ENCODE measurements at regions not wholly inside any gene's neighbourhood (a gene's known extent, or its start where the extent isn't known, plus 50 kb on each side); places are given as distances from the start of the nearest gene placed in this dataset.
A peak's percentile ranks its signal among the peaks of the same experiment; 100 is the strongest.

DNA sequence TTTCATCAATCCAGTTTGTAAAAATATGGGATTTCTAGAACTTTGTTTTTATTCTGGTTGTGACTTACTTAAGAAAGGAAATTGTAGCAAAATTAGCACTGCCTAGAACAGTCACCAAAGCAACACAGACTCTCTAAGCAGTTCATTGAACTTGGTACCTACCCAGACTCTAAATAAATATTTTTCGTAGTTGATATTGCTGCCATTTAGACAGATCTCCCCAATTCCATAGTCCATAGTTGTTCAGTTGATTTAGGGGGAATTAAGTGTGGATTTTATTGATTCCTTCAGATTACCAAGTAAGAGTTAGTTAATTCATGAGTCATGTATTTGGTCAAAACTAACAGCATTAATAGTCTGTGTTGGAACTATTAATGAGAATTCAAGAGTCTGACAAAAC is 822.5 kb downstream of the DHX35 start:
- DNase-seq = no peak
- Histone ChIP-seq H3K27ac (ENCODE audit: low read depth in 2 of 2, low read length in 2 of 2) (peak overlapping the region in 1 of 2 donors; percentile 15), H3K36me3 (ENCODE audit: control insufficient read depth in 2 of 3, insufficient read depth in 3 of 3, low read length in 3 of 3) (no peaks in the 10 kb centered on the region), H3K9ac (ENCODE audit: low read length in 3 of 3) (no peak overlapping the region), H3K4me1 (ENCODE audit: control insufficient read depth in 2 of 3, insufficient read depth in 2 of 3, low read depth in 1 of 3, low read length in 3 of 3) (peaks cover 2 to 15% (median 3%) of the 10 kb centered on the region in 3 donors), H3K4me3 (ENCODE audit: low read length in 3 of 3) (no peak overlapping the region), H3K9me3 (ENCODE audit: control insufficient read depth in 2 of 3, insufficient read depth in 1 of 3, low read length in 3 of 3) (peaks cover 0 to 5% (median 0%) of the 10 kb centered on the region in 3 donors), H3K27me3 (ENCODE audit: control insufficient read depth, insufficient read depth, low read length) (no peaks in the 10 kb centered on the region)
- TF ChIP-seq CTCF (IDR thresholded peaks at IDR 0.05; ENCODE audit: borderline replicate concordance, extremely low read depth, insufficient read depth) = no peak
- FAIRE-seq = no peak
- intact Hi-C loops (cut with DNase I) = no loop called here

DNA sequence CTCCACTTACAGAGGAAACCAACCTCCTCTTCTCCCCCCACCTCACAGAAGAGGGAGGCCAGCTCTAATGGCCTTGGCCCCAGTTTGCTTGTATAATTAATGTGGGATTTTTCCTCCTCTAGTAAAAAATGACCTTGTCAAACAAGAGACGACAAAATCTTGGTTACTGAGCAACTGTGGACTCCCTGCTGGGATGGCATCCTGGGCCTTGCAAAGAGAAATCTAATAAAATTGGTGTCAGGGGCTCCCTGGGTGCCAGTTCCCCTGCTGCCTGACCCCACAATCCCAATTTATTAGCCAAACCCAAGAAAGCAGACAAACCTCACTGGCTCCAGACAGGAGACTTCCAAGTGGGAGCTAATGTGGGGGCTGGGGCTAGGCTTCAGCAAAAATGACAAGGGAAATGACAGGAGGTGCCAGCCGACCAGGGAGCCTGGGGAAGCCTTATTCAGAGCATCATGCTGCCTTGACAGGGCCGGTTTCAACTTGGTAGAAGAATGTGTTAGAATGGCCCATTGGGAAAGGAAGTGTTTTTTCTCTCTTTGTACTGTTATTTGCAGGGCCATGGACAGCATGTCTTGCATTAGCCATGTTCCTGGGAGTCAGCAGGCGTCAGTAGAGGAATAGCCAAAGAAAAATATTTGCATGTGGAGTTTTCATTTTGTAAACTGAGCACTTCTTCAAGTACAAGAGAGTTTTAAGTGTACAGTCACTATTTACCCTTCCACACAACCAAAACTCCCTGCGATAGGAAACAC is 816.9 kb downstream of the DHX35 start:
- Histone ChIP-seq H3K27me3 (ENCODE audit: control insufficient read depth, insufficient read depth, low read length) (no peaks in the 10 kb centered on the region), H3K4me3 (ENCODE audit: low read length in 3 of 3) (no peak overlapping the region), H3K27ac (ENCODE audit: low read depth in 2 of 2, low read length in 2 of 2) (peak overlapping the region; percentile 35 to 46), H3K36me3 (ENCODE audit: control insufficient read depth in 2 of 3, insufficient read depth in 3 of 3, low read length in 3 of 3) (no peaks in the 10 kb centered on the region), H3K9me3 (ENCODE audit: control insufficient read depth in 2 of 3, insufficient read depth in 1 of 3, low read length in 3 of 3) (peaks cover 0 to 5% (median 0%) of the 10 kb centered on the region in 3 donors), H3K4me1 (ENCODE audit: control insufficient read depth in 2 of 3, insufficient read depth in 2 of 3, low read depth in 1 of 3, low read length in 3 of 3) (peaks cover 0 to 6% (median 0%) of the 10 kb centered on the region in 3 donors), H3K9ac (ENCODE audit: low read length in 3 of 3) (no peak overlapping the region)
- DNase-seq = peak in 2 of 5 donors; percentile 27 to 47
- no peak for FAIRE-seq
- no peak for TF ChIP-seq CTCF (IDR thresholded peaks at IDR 0.05; ENCODE audit: borderline replicate concordance, extremely low read depth, insufficient read depth)
- intact Hi-C loops (cut with DNase I) = no loop called here

DNA sequence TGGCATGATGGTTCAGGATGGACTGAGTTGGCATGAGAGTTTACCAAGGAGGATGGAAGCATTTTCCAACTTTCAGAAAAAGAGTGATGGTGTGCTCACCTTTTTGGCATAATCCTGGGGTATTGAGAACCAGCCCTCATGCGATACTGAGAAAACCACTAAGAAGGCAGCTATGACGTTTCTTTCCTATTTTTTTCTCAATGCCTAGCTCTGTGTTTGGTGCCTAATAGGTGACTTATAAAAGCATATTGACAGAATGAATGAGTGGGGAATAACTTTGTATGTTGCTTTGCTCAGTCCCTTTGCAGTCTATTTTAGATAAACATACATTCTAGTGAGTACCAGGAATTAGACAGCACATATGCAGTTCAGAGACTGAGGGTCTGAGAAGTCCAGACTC is 816.3 kb downstream of the DHX35 start:
- H3K4me3 ChIP-seq (ENCODE audit: low read length in 3 of 3) = no peak overlapping the region
- H3K9me3 ChIP-seq (ENCODE audit: control insufficient read depth in 2 of 3, insufficient read depth in 1 of 3, low read length in 3 of 3) = peaks cover 0 to under 1% (median 0%) of the 10 kb centered on the region in 3 donors
- DNase-seq (no peak), FAIRE-seq (no peak)
- H3K9ac ChIP-seq (ENCODE audit: low read length in 3 of 3) = no peak overlapping the region
- H3K4me1 ChIP-seq (ENCODE audit: control insufficient read depth in 2 of 3, insufficient read depth in 2 of 3, low read depth in 1 of 3, low read length in 3 of 3) = peaks cover 0 to 6% (median 0%) of the 10 kb centered on the region in 3 donors
- no peak for TF ChIP-seq CTCF (IDR thresholded peaks at IDR 0.05; ENCODE audit: borderline replicate concordance, extremely low read depth, insufficient read depth)
- intact Hi-C loops (cut with DNase I) = no loop called here
- peak overlapping the region; percentile 12 to 35 for H3K27ac ChIP-seq (ENCODE audit: low read depth in 2 of 2, low read length in 2 of 2)
- H3K36me3 ChIP-seq (ENCODE audit: control insufficient read depth in 2 of 3, insufficient read depth in 3 of 3, low read length in 3 of 3) = no peaks in the 10 kb centered on the region
- H3K27me3 ChIP-seq (ENCODE audit: control insufficient read depth, insufficient read depth, low read length) = no peaks in the 10 kb centered on the region

All from kidney (tissue), 13 donors.